ENCODE measurements at regions not wholly inside any gene's neighbourhood (a gene's known extent, or its start where the extent isn't known, plus 50 kb on each side); places are given as distances from the start of the nearest gene placed in this dataset.

- Histone ChIP-seq H2AFZ (ENCODE audit: control insufficient read depth, low read depth, low read length) (no peak overlapping the region), H3K4me3 (no peak overlapping the region), H3K79me2 (ENCODE audit: control insufficient read depth, insufficient read depth, low read length) (no peaks in the 10 kb centered on the region), H3K36me3 (ENCODE audit: control insufficient read depth in 2 of 2, insufficient read depth in 2 of 2, low read length in 1 of 2) (no peaks in the 10 kb centered on the region), H3K9ac (ENCODE audit: control insufficient read depth, insufficient read depth, low read length) (no peak overlapping the region), H4K20me1 (ENCODE audit: control insufficient read depth, insufficient read depth) (no peaks in the 10 kb centered on the region), H3K27me3 (replicated peaks in 1 of 2; ENCODE audit: control insufficient read depth in 2 of 2, insufficient read depth in 2 of 2, low read length in 1 of 2) (no peaks in the 10 kb centered on the region), H3K9me3 (replicated peaks; ENCODE audit: control insufficient read depth, insufficient read depth, low read length) (no peaks in the 10 kb centered on the region), H3K4me1 (ENCODE audit: control insufficient read depth, insufficient read depth, low read length) (no peaks in the 10 kb centered on the region), H3K4me2 (ENCODE audit: control insufficient read depth, insufficient read depth) (no peak overlapping the region), H3K27ac (ENCODE audit: control insufficient read depth, insufficient read depth) (no peak overlapping the region)
- FAIRE-seq (no peak), ATAC-seq (no peak), DNase-seq (ENCODE audit: low read depth, low spot score) (no peak)
- ChIA-PET CTCF (no interaction called here), RAD21 (ENCODE audit: unreplicated experiment) (no interaction called here), POLR2A (no interaction called here), SMC1A (ENCODE audit: uncharacterized antibody, unreplicated experiment) (no interaction called here)
- BruUV-seq (replicated peaks), result no TSS peak
- in situ Hi-C loops (cut with MboI), result no loop called here
- intact Hi-C loops (cut with micrococcal nuclease; ENCODE audit: unreplicated experiment), result no loop called here
- TF ChIP-seq ETV6 (conservative IDR thresholded peaks at IDR 0.05 in 1 of 2, IDR thresholded peaks at IDR 0.05 in 1 of 2; ENCODE audit: borderline replicate concordance in 1 of 2, low read depth in 1 of 2) (no peak), RCOR1 (conservative IDR thresholded peaks at IDR 0.05; ENCODE audit: low read depth, low read length) (no peak), NRF1 (conservative IDR thresholded peaks at IDR 0.05; ENCODE audit: low read depth, low read length) (no peak), MYB (IDR thresholded peaks at IDR 0.05; ENCODE audit: borderline replicate concordance, low read depth, low read length) (no peak), MAX (IDR thresholded peaks at IDR 0.05; ENCODE audit: low read depth, low read length) (no peak), HCFC1 (IDR thresholded peaks at IDR 0.05; ENCODE audit: low read length) (no peak), SKIL (IDR thresholded peaks at IDR 0.05; ENCODE audit: low read depth, poor library complexity, severe bottlenecking) (no peak), IKZF2 (IDR thresholded peaks at IDR 0.05) (no peak), CREB1 (IDR thresholded peaks at IDR 0.05; ENCODE audit: low read depth) (no peak), KDM1A (IDR thresholded peaks at IDR 0.05; ENCODE audit: borderline replicate concordance) (no peak), STAT1 (conservative IDR thresholded peaks at IDR 0.05) (no peak), SUPT20H (IDR thresholded peaks at IDR 0.05; ENCODE audit: borderline replicate concordance, control insufficient read depth, low read depth, low read length) (no peak), SRF (IDR thresholded peaks at IDR 0.05; ENCODE audit: low read depth in 2 of 2, low read length in 2 of 2) (no peak), BRCA1 (IDR thresholded peaks at IDR 0.05; ENCODE audit: low read depth, low read length) (no peak)
- TF ChIP-seq, protein P1, sequence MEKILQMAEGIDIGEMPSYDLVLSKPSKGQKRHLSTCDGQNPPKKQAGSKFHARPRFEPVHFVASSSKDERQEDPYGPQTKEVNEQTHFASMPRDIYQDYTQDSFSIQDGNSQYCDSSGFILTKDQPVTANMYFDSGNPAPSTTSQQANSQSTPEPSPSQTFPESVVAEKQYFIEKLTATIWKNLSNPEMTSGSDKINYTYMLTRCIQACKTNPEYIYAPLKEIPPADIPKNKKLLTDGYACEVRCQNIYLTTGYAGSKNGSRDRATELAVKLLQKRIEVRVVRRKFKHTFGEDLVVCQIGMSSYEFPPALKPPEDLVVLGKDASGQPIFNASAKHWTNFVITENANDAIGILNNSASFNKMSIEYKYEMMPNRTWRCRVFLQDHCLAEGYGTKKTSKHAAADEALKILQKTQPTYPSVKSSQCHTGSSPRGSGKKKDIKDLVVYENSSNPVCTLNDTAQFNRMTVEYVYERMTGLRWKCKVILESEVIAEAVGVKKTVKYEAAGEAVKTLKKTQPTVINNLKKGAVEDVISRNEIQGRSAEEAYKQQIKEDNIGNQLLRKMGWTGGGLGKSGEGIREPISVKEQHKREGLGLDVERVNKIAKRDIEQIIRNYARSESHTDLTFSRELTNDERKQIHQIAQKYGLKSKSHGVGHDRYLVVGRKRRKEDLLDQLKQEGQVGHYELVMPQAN (conservative IDR thresholded peaks at IDR 0.05), result no peak
- TF ChIP-seq, protein P2, sequence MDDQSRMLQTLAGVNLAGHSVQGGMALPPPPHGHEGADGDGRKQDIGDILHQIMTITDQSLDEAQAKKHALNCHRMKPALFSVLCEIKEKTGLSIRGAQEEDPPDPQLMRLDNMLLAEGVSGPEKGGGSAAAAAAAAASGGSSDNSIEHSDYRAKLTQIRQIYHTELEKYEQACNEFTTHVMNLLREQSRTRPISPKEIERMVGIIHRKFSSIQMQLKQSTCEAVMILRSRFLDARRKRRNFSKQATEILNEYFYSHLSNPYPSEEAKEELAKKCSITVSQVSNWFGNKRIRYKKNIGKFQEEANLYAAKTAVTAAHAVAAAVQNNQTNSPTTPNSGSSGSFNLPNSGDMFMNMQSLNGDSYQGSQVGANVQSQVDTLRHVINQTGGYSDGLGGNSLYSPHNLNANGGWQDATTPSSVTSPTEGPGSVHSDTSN (IDR thresholded peaks at IDR 0.05; ENCODE audit: insufficient replicate concordance, low read depth, low read length), result no peak
- WGBS (ENCODE audit: insufficient coverage, insufficient replicate concordance, low lambda C conversion rate, missing lambda C conversion rate), result 53% methylated on average over 4 of the region's 4 CpGs
These were observed 284.6 kb upstream of the ANKRD30A start for GRCh38 chr10:36840788-36841187.
